PFSK-1 (cell line): ENCODE measurements at regions not wholly inside any gene's neighbourhood (a gene's known extent, or its start where the extent isn't known, plus 50 kb on each side); places are given as distances from the start of the nearest gene placed in this dataset.

ENCODE experiments used
- FOXP2 ChIP-seq: optimal IDR thresholded peaks from 2 replicates; pipeline ENCODE3; 2011; ENCODE audit warnings: borderline replicate concordance, control low read depth, inconsistent platforms; ENCODE audit not compliant: insufficient read depth; ENCODE audit errors: extremely low read length, extremely low read depth
- POLR2AphosphoS5 ChIP-seq: IDR thresholded peaks from 2 replicates; pipeline ENCODE4 v1.6.1; 2012; ENCODE audit warnings: low read depth, mild to moderate bottlenecking, control low read depth, low read length, moderate library complexity
- REST ChIP-seq, 2 experiments: IDR thresholded peaks; 2 replicates each; pipeline versions ENCODE4 v1.6.1 to v1.8.0; 2011 to 2012; ENCODE audit warnings: low read depth in 2 of 2, low read length in 2 of 2, control low read depth in 1 of 2, inconsistent platforms in 1 of 2, mild to moderate bottlenecking in 1 of 2, moderate library complexity in 1 of 2; ENCODE audit not compliant: insufficient read depth in 1 of 2
- SIN3A ChIP-seq: IDR thresholded peaks from 2 replicates; pipeline ENCODE4 v1.6.1; 2012; ENCODE audit warnings: mild to moderate bottlenecking, low read length, moderate library complexity, borderline replicate concordance; ENCODE audit not compliant: insufficient read depth
- TAF1 ChIP-seq: IDR thresholded peaks from 2 replicates; pipeline ENCODE4 v1.6.1; 2012; ENCODE audit warnings: low read length, control low read depth, borderline replicate concordance; ENCODE audit not compliant: insufficient read depth

DNA sequence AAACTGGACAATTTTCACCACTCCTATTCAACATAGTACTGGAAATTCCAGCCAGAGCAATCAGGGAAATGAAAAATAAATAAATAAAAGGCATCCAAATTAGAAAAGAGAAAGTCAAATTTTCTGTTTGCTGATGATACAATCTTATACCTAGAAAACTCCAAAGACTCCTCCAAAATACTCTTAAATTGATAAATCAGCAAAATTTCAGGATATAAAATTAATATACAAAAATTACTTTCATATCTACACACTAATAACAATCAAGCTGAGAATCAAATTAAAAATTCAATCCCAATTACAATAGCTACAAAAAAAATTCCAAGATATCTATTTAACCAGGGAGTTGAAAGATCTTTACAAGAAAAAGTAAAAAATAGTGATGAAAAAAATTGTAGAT is 651.9 kb downstream of the DTWD2 start:
- no peak for TF ChIP-seq TAF1

- TF ChIP-seq TAF1 (no peak), POLR2AphosphoS5 (no peak), FOXP2 (no peak), REST (IDR thresholded peaks at IDR 0.05; ENCODE audit: insufficient read depth in 1 of 2, low read depth in 2 of 2, low read length in 2 of 2) (no peak), SIN3A (no peak)
These were observed 661.0 kb downstream of the DTWD2 start for GRCh38 chr5:118327389-118327788.

DNA sequence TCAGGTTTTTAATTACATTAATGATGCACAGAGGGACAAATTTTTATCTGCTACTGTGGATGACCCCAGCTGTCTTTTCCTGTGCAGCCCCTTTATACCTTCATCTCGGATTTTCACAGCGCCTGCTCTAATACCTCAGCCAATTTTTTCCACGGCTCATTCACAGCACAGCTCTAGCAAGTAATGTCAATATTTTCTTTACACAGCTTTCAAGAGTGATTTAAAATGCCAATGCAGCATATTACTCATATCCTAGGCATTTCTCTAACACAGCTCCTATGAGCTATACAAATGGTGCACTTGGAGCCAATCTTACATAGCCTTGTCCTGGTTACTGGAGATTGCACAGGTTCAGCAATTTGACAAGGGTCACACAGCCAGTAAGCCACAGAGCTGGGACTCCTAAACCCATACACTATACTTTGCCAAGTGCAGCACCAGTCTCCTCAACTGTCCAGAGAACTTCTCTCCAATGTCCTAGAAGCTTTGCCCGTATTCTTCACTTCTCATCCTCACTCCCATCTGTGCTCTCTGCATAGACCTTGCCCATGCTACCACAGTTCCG is 661.8 kb downstream of the DTWD2 start:
- no peak for TF ChIP-seq REST (IDR thresholded peaks at IDR 0.05; ENCODE audit: insufficient read depth in 1 of 2, low read depth in 2 of 2, low read length in 2 of 2)
- no peak for TF ChIP-seq SIN3A
- no peak for TF ChIP-seq TAF1
- TF ChIP-seq POLR2AphosphoS5 = no peak
- no peak for TF ChIP-seq FOXP2

DNA sequence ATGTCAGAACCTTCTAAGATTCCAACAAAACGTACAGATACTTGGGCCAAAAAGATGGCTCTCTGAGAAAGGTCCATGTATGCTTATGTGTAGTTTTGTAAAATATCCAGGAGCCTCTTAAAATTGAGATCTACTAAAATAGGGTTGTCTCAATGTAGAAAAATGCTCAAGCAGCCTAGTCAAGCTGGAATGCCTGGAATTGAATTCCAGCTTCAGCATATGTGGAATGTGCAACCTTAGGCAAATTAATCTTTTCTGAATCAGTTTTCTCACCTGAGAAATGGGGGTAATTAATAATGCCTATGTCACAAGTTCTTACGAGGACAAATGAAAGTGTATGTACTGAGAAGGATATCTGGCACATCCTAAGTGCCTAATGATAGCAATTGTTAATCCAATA is 662.4 kb downstream of the DTWD2 start:
- TF ChIP-seq POLR2AphosphoS5 = no peak
- TF ChIP-seq SIN3A = no peak
- TF ChIP-seq REST (IDR thresholded peaks at IDR 0.05; ENCODE audit: insufficient read depth in 1 of 2, low read depth in 2 of 2, low read length in 2 of 2) = no peak
- TF ChIP-seq FOXP2 = no peak
- no peak for TF ChIP-seq TAF1

GRCh38 chr5:118321081-118321480 is 667.3 kb downstream of the DTWD2 start:
- no peak for TF ChIP-seq POLR2AphosphoS5
- TF ChIP-seq SIN3A = no peak
- TF ChIP-seq REST (IDR thresholded peaks at IDR 0.05; ENCODE audit: insufficient read depth in 1 of 2, low read depth in 2 of 2, low read length in 2 of 2) = no peak
- no peak for TF ChIP-seq TAF1
- no peak for TF ChIP-seq FOXP2
